Uterus (tissue), 3 donors: ENCODE measurements at regions not wholly inside any gene's neighbourhood (a gene's known extent, or its start where the extent isn't known, plus 50 kb on each side); places are given as distances from the start of the nearest gene placed in this dataset.

ENCODE experiments used
- DNase-seq, 2 donors: peaks; one replicate each; pipeline ENCODE4 v3.0.0-alpha.2; 2019 to 2020
- H3K27ac ChIP-seq, 2 donors: fragments of 200-600 bp; sonication (generic); 1 replicate in 1 of 2; 2 replicates in 1 of 2; pipeline ENCODE4 v1.5.1; 2016 to 2018
- H3K27me3 ChIP-seq, 2 donors: fragments of 200-600 bp; sonication (generic); one replicate each; pipeline ENCODE4 v1.5.1; 2018 to 2019; ENCODE audit warnings: control low read depth in 1 of 2
- H3K36me3 ChIP-seq, 2 donors: fragments of 200-600 bp; sonication (generic); one replicate each; pipeline ENCODE4 v1.5.1; 2019; ENCODE audit warnings: control low read depth in 1 of 2
- H3K4me1 ChIP-seq, 2 donors: fragments of 200-600 bp; sonication (generic); one replicate each; pipeline ENCODE4 v1.5.1; 2018 to 2019; ENCODE audit warnings: control low read depth in 1 of 2
- H3K4me3 ChIP-seq, 2 donors: fragments of 200-600 bp; sonication (generic); 1 replicate in 1 of 2; 2 replicates in 1 of 2; pipeline ENCODE4 v1.5.1; 2018 to 2019; ENCODE audit warnings: mild to moderate bottlenecking in 1 of 2
- H3K9me3 ChIP-seq, 2 donors: fragments of 200-600 bp; sonication (generic); one replicate each; pipeline ENCODE4 v1.5.1; 2019; ENCODE audit warnings: control low read depth in 1 of 2
- POLR2A ChIP-seq, 2 donors: fragments of 450-650 bp; IDR thresholded peaks; one replicate each; pipeline ENCODE4 v1.6.1; 2016; ENCODE audit warnings: antibody characterized with exemption in 2 of 2, mild to moderate bottlenecking in 1 of 2, moderate library complexity in 1 of 2
- intact Hi-C: fragments of 100-400 bp; cut with DNase I; formaldehyde crosslinking; loops from one replicate; pipeline ENCODE4 v1.15.1; 2023; ENCODE audit warnings: low total_unique reads
- TF ChIP-seq, protein P1 (sequence below), 4 experiments: fragments of 200-600 bp in 2 of 4; fragments of 450-650 bp in 2 of 4; sonication (generic) in 2 of 4; IDR thresholded peaks; one replicate each; pipeline ENCODE4 v1.5.1; 2016 to 2019; ENCODE audit warnings: antibody characterized with exemption in 4 of 4, mild to moderate bottlenecking in 2 of 4, moderate library complexity in 1 of 4
- donor health status: DM: yes; HTN: yes; CAD: no.

DNA sequence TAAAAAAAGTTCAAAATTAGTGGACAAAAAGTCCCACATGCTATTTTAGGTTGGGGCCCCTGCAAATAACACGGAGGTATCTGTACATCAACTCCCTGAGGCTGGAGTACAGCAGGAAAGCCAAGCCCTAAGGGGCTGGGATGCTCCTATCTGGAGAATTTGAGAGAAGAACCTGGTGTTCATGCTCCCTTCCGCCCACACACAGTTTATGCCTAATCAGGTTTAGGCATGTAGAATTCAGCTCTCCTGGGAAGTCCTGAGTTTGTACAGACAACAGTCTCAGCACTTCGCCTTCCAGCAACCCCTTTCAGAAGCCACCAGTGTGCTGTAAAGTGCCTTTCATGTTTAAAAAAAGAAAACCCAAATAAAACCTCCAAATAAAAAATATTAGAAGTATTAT lies 237.3 kb upstream of the GRIP1 start:
- H3K4me3 ChIP-seq: no peak overlapping the region
- H3K27ac ChIP-seq: no peak overlapping the region
- DNase-seq: no peak
- no peaks in the 10 kb centered on the region for H3K4me1 ChIP-seq
- no peaks in the 10 kb centered on the region for H3K27me3 ChIP-seq
- H3K36me3 ChIP-seq: no peaks in the 10 kb centered on the region
- no peaks in the 10 kb centered on the region for H3K9me3 ChIP-seq
- no peak for TF ChIP-seq POLR2A (IDR thresholded peaks at IDR 0.05)
- TF ChIP-seq, protein P1, sequence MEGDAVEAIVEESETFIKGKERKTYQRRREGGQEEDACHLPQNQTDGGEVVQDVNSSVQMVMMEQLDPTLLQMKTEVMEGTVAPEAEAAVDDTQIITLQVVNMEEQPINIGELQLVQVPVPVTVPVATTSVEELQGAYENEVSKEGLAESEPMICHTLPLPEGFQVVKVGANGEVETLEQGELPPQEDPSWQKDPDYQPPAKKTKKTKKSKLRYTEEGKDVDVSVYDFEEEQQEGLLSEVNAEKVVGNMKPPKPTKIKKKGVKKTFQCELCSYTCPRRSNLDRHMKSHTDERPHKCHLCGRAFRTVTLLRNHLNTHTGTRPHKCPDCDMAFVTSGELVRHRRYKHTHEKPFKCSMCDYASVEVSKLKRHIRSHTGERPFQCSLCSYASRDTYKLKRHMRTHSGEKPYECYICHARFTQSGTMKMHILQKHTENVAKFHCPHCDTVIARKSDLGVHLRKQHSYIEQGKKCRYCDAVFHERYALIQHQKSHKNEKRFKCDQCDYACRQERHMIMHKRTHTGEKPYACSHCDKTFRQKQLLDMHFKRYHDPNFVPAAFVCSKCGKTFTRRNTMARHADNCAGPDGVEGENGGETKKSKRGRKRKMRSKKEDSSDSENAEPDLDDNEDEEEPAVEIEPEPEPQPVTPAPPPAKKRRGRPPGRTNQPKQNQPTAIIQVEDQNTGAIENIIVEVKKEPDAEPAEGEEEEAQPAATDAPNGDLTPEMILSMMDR (IDR thresholded peaks at IDR 0.05): no peak
- intact Hi-C loops: no loop called here

GRCh38 chr12:66919466-66919865 lies 240.6 kb upstream of the GRIP1 start:
- Histone ChIP-seq H3K36me3 (no peaks in the 10 kb centered on the region), H3K27me3 (no peaks in the 10 kb centered on the region), H3K4me1 (no peaks in the 10 kb centered on the region), H3K9me3 (no peaks in the 10 kb centered on the region), H3K27ac (no peak overlapping the region), H3K4me3 (no peak overlapping the region)
- TF ChIP-seq, protein P1 (IDR thresholded peaks at IDR 0.05): no peak
- TF ChIP-seq POLR2A (IDR thresholded peaks at IDR 0.05): no peak
- no peak for DNase-seq
- intact Hi-C loops: no loop called here

- intact Hi-C loops: no loop called here
Measured at GRCh38 chr12:66920205-66920604, 241.3 kb upstream of the GRIP1 start.

DNA sequence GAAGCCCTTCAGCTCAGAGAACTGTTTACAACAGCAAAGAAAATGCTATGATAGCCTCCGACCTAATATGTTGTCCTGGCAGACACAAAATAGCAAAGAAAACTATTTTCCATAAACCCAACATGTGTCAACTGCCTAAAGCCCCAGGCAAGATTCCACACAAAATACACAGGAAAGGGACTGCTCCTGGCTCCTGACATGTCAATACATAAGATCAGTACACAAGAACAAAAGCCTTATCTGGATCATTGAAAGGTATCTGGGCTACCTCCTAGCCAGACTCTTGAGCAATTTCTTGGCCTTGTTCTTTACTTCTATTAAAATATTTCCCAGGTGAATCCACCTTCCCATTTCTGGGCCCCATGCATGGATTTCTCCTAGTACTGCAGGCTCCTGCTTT lies 242.3 kb upstream of the GRIP1 start:
- intact Hi-C loops: no loop called here
- DNase-seq: no peak

More at GRCh38 chr12:66920205-66920604, 241.3 kb upstream of the GRIP1 start:
- Histone ChIP-seq H3K36me3 (no peaks in the 10 kb centered on the region), H3K9me3 (no peaks in the 10 kb centered on the region), H3K4me1 (no peaks in the 10 kb centered on the region), H3K27ac (no peak overlapping the region), H3K27me3 (no peaks in the 10 kb centered on the region), H3K4me3 (no peak overlapping the region)
- no peak for DNase-seq
- TF ChIP-seq POLR2A (IDR thresholded peaks at IDR 0.05): no peak
- TF ChIP-seq, protein P1 (IDR thresholded peaks at IDR 0.05): no peak

GRCh38 chr12:66925083-66925482 lies 246.2 kb upstream of the GRIP1 start:
- no peaks in the 10 kb centered on the region for H3K9me3 ChIP-seq
- TF ChIP-seq, protein P1 (IDR thresholded peaks at IDR 0.05): no peak
- no peak for TF ChIP-seq POLR2A (IDR thresholded peaks at IDR 0.05)
- no peaks in the 10 kb centered on the region for H3K27me3 ChIP-seq
- H3K36me3 ChIP-seq: no peaks in the 10 kb centered on the region
- H3K27ac ChIP-seq: no peak overlapping the region
- intact Hi-C loops: no loop called here
- DNase-seq: no peak
- no peak overlapping the region for H3K4me3 ChIP-seq
- H3K4me1 ChIP-seq: no peaks in the 10 kb centered on the region

More for the DNA sequence above, 242.3 kb upstream of the GRIP1 start:
- TF ChIP-seq, protein P1 (IDR thresholded peaks at IDR 0.05): no peak
- no peak for TF ChIP-seq POLR2A (IDR thresholded peaks at IDR 0.05)
- no peaks in the 10 kb centered on the region for H3K27me3 ChIP-seq
- H3K4me1 ChIP-seq: no peaks in the 10 kb centered on the region
- no peak overlapping the region for H3K4me3 ChIP-seq
- H3K9me3 ChIP-seq: no peaks in the 10 kb centered on the region
- H3K36me3 ChIP-seq: no peaks in the 10 kb centered on the region
- no peak overlapping the region for H3K27ac ChIP-seq
